HG03575 (cell line): ENCODE measurements at regions not wholly inside any gene's neighbourhood (a gene's known extent, or its start where the extent isn't known, plus 50 kb on each side); places are given as distances from the start of the nearest gene placed in this dataset.
"Not testable (repeated sequence)": the region's sequence is repeated elsewhere in the genome, so short reads cannot be mapped to it uniquely, and the experiment has no call there.

ENCODE experiments used
- ATAC-seq: cut with Tn5 transposase; IDR thresholded peaks from one replicate; pipeline ENCODE4 v1.9.1; 2021; ENCODE audit not compliant: unreplicated experiment, insufficient number of reproducible peaks, low FRiP score; ENCODE audit errors: extremely low read depth

DNA sequence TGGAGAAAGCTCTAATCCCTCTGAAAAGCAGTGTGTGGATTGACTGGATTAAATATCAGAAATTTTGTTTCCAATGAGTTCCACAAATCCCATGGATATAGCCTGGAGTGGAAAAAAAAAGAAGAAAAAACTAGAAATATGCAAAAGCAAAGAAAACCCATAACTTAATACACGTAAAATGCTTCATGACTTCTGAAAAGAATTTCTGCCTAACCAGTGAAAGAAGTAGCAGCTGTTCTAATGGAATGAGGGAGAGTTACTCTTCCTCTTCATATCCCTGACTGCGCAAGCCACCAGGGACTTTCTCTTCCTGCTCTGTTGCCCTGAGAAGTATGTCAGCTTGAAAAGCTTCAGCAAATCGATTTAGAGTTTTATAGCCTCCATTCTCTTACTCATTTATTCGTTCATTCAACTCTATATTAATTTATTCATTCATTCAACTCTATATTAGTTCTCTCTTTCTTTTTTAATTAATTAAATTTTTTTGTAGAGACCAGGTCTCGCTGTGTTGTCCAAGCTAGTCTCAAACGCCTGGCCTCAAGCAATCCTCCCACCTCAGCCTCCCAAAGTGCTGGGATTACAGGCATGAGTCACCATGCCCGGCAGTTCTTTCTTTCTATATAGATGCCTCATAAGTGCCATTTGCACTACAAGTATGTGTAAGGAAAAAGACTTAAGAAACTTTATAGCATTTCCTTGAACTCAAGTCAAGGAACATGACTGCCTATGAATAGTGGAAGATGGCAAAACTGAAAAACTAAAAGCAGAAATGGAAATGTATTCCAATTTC is 447.3 kb upstream of the NRP1 start:
- no peak for ATAC-seq

GRCh38 chr10:33780961-33781360 is 446.5 kb upstream of the NRP1 start:
- ATAC-seq = no peak

DNA sequence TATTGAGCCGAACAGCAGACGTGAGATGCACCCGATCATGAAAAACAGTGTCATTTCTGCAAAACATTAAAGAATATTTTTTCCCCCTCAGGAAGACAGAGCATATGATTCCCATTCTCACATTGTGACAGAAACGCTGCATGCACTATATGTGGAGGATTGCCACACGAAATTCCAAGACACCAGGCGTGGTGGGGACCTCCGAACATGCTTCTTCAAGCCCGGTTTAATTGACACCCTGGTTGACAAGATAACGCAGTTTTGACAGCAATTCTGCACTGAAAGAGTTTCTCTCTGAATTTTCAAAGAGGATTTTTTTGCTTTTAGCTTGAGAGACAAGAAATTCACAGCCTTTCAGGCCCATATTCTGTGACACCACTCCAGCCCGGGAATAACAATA is 442.8 kb upstream of the NRP1 start:
- ATAC-seq = no peak

GRCh38 chr10:33776419-33777070 is 442.1 kb upstream of the NRP1 start:
- no peak for ATAC-seq

DNA sequence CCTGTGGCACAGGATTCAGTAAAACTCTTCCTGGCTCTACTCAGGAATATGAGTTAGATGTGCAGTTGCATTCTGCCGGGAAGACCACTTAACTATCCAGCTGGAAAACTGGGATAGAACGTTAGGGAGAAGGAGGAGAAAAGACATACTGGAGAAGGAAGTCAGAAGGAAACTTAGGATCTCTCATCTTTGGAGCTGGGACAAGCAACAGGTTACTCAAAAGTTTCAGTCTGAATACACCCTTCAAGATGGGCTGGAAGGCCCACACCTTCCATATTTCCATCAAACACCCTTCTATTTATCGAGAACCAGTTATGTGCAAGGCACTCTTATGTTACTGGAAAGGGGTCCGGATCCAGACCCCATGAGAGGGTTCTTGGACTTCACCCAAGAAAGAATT is 440.4 kb upstream of the NRP1 start:
- ATAC-seq = no peak

- no peak for ATAC-seq
These were observed 439.5 kb upstream of the NRP1 start for GRCh38 chr10:33773886-33774480.

DNA sequence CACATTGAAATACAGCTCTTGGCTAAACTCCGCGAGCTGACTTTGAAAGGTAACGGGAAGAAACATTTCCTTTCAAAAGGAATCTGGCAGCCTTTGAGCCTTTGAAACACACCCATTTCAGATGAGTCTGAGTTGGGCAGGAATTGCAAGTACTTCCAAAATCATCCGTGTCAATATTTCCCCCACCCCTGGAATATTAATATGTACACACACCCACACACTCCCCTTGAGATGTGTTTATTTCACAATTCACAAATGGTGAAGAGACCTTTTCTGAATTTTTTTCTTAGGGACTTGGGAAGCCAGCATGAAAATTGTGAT is 438.7 kb upstream of the NRP1 start:
- no peak for ATAC-seq

GRCh38 chr10:33772370-33773252 is 438.1 kb upstream of the NRP1 start:
- ATAC-seq = no peak

DNA sequence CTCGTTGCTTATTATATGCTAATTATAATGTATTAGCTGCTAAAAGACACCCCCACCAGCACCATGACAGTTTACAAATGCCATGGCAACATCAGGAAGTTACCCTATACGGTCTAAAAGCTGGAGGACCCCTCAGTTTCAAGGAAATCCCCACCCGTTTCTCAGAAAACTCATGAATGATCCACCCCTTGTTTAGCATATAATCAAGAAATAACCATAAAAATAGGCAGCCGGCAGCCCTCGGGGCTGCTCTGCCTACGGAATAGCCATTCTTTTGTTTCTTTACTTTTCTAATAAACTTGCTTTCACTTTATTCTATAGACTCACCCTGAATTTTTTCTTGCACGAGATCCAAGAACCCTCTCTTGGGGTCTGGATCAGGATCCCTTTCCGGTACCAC is 437.4 kb upstream of the NRP1 start:
- ATAC-seq = not testable (repeated sequence)

DNA sequence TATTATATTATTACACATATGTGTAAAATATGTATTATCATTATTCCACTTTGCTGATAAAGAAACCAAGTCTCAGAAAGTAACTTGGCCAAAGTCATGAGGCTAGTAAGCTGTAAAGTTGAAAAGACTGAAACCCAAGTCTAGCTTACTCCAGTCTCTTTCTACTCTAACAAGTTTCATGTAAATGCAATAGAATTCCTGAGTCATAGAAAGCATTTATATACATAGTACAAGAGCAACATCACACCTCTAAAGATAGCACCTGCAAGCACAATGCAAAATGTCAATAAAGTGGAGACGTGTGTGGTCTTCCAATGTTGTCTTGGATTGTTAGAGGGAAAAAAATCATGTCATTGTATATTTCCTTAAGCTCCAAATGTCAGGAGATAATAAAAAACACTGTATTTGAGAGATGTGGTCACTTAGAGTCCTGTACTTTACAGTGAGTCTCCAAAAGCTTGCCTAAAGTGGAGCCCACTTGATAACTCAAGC is 430.3 kb upstream of the NRP1 start:
- ATAC-seq = no peak

- ATAC-seq = no peak
These were observed 425.8 kb upstream of the NRP1 start for GRCh38 chr10:33760056-33760943.

DNA sequence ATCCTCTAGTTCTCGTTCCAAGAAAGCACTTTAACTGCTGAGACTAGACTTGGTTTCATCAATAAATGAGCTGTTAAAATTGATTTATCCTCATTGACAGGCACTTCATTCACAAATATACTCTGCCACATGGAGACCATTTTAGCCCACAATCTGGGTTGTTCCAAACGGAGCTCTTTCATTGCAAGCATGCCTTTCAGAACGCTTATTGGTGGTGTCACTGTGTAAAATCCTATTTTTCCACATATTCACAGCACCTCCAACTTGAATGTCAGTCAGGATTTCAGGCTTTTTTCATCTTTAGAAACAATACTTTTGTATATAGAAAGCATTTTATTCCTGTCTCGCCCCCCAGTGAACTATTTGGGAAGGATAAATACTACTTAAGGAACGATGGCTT is 424.7 kb upstream of the NRP1 start:
- ATAC-seq = no peak

DNA sequence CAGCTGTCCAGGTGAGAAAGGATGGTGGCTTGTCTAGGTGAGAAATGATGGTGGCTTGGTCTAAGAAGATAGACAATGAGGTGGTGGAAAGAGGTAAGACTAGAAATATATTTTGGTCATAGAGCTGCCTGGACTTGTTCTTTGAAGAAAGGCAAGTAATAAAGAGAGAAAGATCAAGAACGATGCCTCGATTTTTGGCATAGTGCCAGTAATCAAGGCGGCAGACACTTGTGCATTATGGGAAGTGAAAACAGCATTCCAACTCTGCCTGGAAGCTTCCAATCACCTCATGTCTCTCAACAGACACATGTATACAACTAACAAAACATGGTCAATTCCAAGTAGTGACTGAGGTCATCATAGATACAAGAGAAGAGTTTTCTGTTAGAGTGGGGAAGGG is 423.8 kb upstream of the NRP1 start:
- no peak for ATAC-seq

- ATAC-seq = no peak
These were observed 419.6 kb upstream of the NRP1 start for GRCh38 chr10:33754052-33754451.

GRCh38 chr10:33753389-33753788 is 418.9 kb upstream of the NRP1 start:
- ATAC-seq = no peak

GRCh38 chr10:33749790-33750189 is 415.3 kb upstream of the NRP1 start:
- no peak for ATAC-seq

- ATAC-seq = no peak
These were observed 414.7 kb upstream of the NRP1 start for GRCh38 chr10:33749067-33749735.

GRCh38 chr10:33746836-33747268 is 412.4 kb upstream of the NRP1 start:
- ATAC-seq = no peak
